22Rv1 (cell line): ENCODE measurements at regions not wholly inside any gene's neighbourhood (a gene's known extent, or its start where the extent isn't known, plus 50 kb on each side); places are given as distances from the start of the nearest gene placed in this dataset.

Source experiments
- H3K27ac ChIP-seq: fragments of 450-650 bp; 2 replicates; pipeline ENCODE4 v1.5.1; 2017
- CTCF ChIP-seq: fragments of 450-650 bp; IDR thresholded peaks from 2 replicates; pipeline ENCODE4 v1.5.1; 2017; ENCODE audit warnings: mild to moderate bottlenecking
- ZFX ChIP-seq: fragments of 450-650 bp; IDR thresholded peaks from 2 replicates; pipeline ENCODE4 v1.6.1; 2017; ENCODE audit warnings: antibody characterized with exemption, borderline replicate concordance

GRCh38 chr11:109730669-109731068, 308.7 kb downstream of the C11orf87 start:
- H3K27ac ChIP-seq, result no peak overlapping the region
- TF ChIP-seq ZFX (no peak), CTCF (no peak)

- no peak for TF ChIP-seq ZFX
- TF ChIP-seq CTCF, result no peak
Measured at GRCh38 chr11:109731451-109731850, 309.5 kb downstream of the C11orf87 start.

GRCh38 chr11:109733245-109733644, 311.3 kb downstream of the C11orf87 start:
- no peak for TF ChIP-seq CTCF
- no peak for TF ChIP-seq ZFX

More at GRCh38 chr11:109731451-109731850, 309.5 kb downstream of the C11orf87 start:
- H3K27ac ChIP-seq, result no peak overlapping the region

GRCh38 chr11:109734566-109734965, 312.6 kb downstream of the C11orf87 start:
- TF ChIP-seq ZFX (no peak), CTCF (no peak)
- no peak overlapping the region for H3K27ac ChIP-seq

More at GRCh38 chr11:109733245-109733644, 311.3 kb downstream of the C11orf87 start:
- H3K27ac ChIP-seq, result no peak overlapping the region

GRCh38 chr11:109735128-109735527, 313.1 kb downstream of the C11orf87 start:
- TF ChIP-seq CTCF (no peak), ZFX (no peak)
- no peak overlapping the region for H3K27ac ChIP-seq

GRCh38 chr11:109739379-109739778, 317.4 kb downstream of the C11orf87 start:
- TF ChIP-seq CTCF, result no peak
- TF ChIP-seq ZFX, result no peak
- H3K27ac ChIP-seq, result no peak overlapping the region

- no peak for TF ChIP-seq CTCF
- no peak for TF ChIP-seq ZFX
- H3K27ac ChIP-seq, result no peak overlapping the region
Measured at GRCh38 chr11:109745996-109746625, 324.1 kb downstream of the C11orf87 start.
